Astrocyte (in vitro differentiated cells and primary cell): ENCODE measurements at regions not wholly inside any gene's neighbourhood (a gene's known extent, or its start where the extent isn't known, plus 50 kb on each side); places are given as distances from the start of the nearest gene placed in this dataset.

Experiments
- DNase-seq: peaks from one replicate; pipeline ENCODE4 v3.0.0-alpha.2; 2010; ENCODE audit warnings: low read depth
- FAIRE-seq: peaks from 2 replicates; lab custom pipeline; 2011; peaks lifted over from hg19 to GRCh38; lab: Jason Lieb, UNC
- H2AFZ ChIP-seq: 2 replicates; pipeline ENCODE4 v1.6.0; 2012; ENCODE audit warnings: low read depth, low read length, inconsistent platforms
- H3K27ac ChIP-seq: 2 replicates; pipeline ENCODE4 v1.5.1; 2011; ENCODE audit warnings: low read depth, low read length, inconsistent platforms
- H3K27me3 ChIP-seq: 2 replicates; pipeline ENCODE4 v1.6.0; 2011; ENCODE audit warnings: low read length, inconsistent platforms; ENCODE audit not compliant: insufficient read depth
- H3K36me3 ChIP-seq: 2 replicates; pipeline ENCODE4 v1.5.1; 2011; ENCODE audit warnings: low read length, inconsistent platforms; ENCODE audit not compliant: insufficient read depth
- H3K4me1 ChIP-seq: 2 replicates; pipeline ENCODE4 v1.5.1; 2011; ENCODE audit warnings: low read length, inconsistent platforms; ENCODE audit not compliant: insufficient read depth
- H3K4me2 ChIP-seq: 2 replicates; pipeline ENCODE4 v1.6.0; 2012; ENCODE audit warnings: low read length, inconsistent platforms
- H3K4me3 ChIP-seq: 2 replicates; pipeline ENCODE4 v1.5.1; 2011; ENCODE audit warnings: low read depth, mild to moderate bottlenecking, low read length, inconsistent platforms; ENCODE audit not compliant: insufficient read depth
- H3K79me2 ChIP-seq: 2 replicates; pipeline ENCODE4 v1.6.0; 2012; ENCODE audit warnings: mild to moderate bottlenecking, low read length, inconsistent platforms; ENCODE audit not compliant: insufficient read depth
- H3K9ac ChIP-seq: 2 replicates; pipeline ENCODE4 v1.6.0; 2012; ENCODE audit warnings: mild to moderate bottlenecking, low read length, inconsistent platforms
- H3K9me3 ChIP-seq: 2 replicates; pipeline ENCODE4 v1.5.1; 2012; ENCODE audit warnings: low read depth, mild to moderate bottlenecking, low read length, inconsistent platforms; ENCODE audit not compliant: insufficient read depth
- H4K20me1 ChIP-seq: 2 replicates; pipeline ENCODE4 v1.6.0; 2012; ENCODE audit warnings: low read length, inconsistent platforms; ENCODE audit not compliant: insufficient read depth
- H3K27ac Mint-ChIP-seq: one replicate; pipeline ENCODE4 v1.8.0; 2021; ENCODE audit warnings: mild to moderate bottlenecking, mixed read lengths; ENCODE audit not compliant: unreplicated experiment
- H3K27me3 Mint-ChIP-seq: one replicate; pipeline ENCODE4 v1.8.0; 2021; ENCODE audit warnings: low read depth, mixed read lengths; ENCODE audit not compliant: unreplicated experiment
- H3K36me3 Mint-ChIP-seq: one replicate; pipeline ENCODE4 v1.8.0; 2021; ENCODE audit warnings: low read depth, mixed read lengths; ENCODE audit not compliant: unreplicated experiment
- H3K4me1 Mint-ChIP-seq: one replicate; pipeline ENCODE4 v1.8.0; 2021; ENCODE audit warnings: low read depth, mixed read lengths; ENCODE audit not compliant: unreplicated experiment
- H3K4me3 Mint-ChIP-seq: one replicate; pipeline ENCODE4 v1.8.0; 2021; ENCODE audit warnings: mild to moderate bottlenecking, moderate library complexity, mixed read lengths; ENCODE audit not compliant: unreplicated experiment
- H3K9me3 Mint-ChIP-seq: one replicate; pipeline ENCODE4 v1.8.0; 2021; ENCODE audit warnings: mild to moderate bottlenecking, mixed read lengths; ENCODE audit not compliant: unreplicated experiment
- EZH2 ChIP-seq: IDR thresholded peaks from 2 replicates; pipeline ENCODE4 v1.6.1; 2012; ENCODE audit warnings: mild to moderate bottlenecking, low read length, inconsistent platforms; ENCODE audit not compliant: insufficient read depth
- TF ChIP-seq, protein P1 (sequence below): IDR thresholded peaks from 2 replicates; pipeline ENCODE4 v1.5.1; 2011; ENCODE audit warnings: low read depth, mild to moderate bottlenecking, inconsistent platforms, low read length, moderate library complexity; ENCODE audit not compliant: insufficient read depth

- H3K27me3 Mint-ChIP-seq: no peaks in the 10 kb centered on the region
- no peak overlapping the region for H3K27ac Mint-ChIP-seq
- Histone ChIP-seq H3K27ac (no peak overlapping the region), H2AFZ (no peak overlapping the region), H3K36me3 (no peaks in the 10 kb centered on the region), H3K9me3 (no peaks in the 10 kb centered on the region), H3K79me2 (no peaks in the 10 kb centered on the region), H3K4me2 (no peak overlapping the region), H3K4me3 (no peak overlapping the region), H3K27me3 (no peaks in the 10 kb centered on the region), H3K9ac (no peak overlapping the region), H4K20me1 (no peaks in the 10 kb centered on the region), H3K4me1 (no peaks in the 10 kb centered on the region)
- H3K9me3 Mint-ChIP-seq: peaks cover under 1% of the 10 kb centered on the region
- no peaks in the 10 kb centered on the region for H3K4me1 Mint-ChIP-seq
- H3K4me3 Mint-ChIP-seq: no peak overlapping the region
- TF ChIP-seq, protein P1, sequence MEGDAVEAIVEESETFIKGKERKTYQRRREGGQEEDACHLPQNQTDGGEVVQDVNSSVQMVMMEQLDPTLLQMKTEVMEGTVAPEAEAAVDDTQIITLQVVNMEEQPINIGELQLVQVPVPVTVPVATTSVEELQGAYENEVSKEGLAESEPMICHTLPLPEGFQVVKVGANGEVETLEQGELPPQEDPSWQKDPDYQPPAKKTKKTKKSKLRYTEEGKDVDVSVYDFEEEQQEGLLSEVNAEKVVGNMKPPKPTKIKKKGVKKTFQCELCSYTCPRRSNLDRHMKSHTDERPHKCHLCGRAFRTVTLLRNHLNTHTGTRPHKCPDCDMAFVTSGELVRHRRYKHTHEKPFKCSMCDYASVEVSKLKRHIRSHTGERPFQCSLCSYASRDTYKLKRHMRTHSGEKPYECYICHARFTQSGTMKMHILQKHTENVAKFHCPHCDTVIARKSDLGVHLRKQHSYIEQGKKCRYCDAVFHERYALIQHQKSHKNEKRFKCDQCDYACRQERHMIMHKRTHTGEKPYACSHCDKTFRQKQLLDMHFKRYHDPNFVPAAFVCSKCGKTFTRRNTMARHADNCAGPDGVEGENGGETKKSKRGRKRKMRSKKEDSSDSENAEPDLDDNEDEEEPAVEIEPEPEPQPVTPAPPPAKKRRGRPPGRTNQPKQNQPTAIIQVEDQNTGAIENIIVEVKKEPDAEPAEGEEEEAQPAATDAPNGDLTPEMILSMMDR: no peak
- TF ChIP-seq EZH2: no peak
- FAIRE-seq (no peak), DNase-seq (no peak)
- no peaks in the 10 kb centered on the region for H3K36me3 Mint-ChIP-seq
These were observed 522.8 kb downstream of the MBD2 start for GRCh38 chr18:53701697-53702096.

GRCh38 chr18:53698907-53699306, 525.6 kb downstream of the MBD2 start:
- Histone ChIP-seq H3K9me3 (no peaks in the 10 kb centered on the region), H3K4me2 (no peak overlapping the region), H4K20me1 (no peaks in the 10 kb centered on the region), H3K27ac (no peak overlapping the region), H3K79me2 (no peaks in the 10 kb centered on the region), H3K4me3 (no peak overlapping the region), H3K9ac (no peak overlapping the region), H3K36me3 (no peaks in the 10 kb centered on the region), H3K4me1 (no peaks in the 10 kb centered on the region), H3K27me3 (no peaks in the 10 kb centered on the region), H2AFZ (no peak overlapping the region)
- no peak for FAIRE-seq
- TF ChIP-seq, protein P1: peak; percentile 51
- no peak for TF ChIP-seq EZH2
- no peaks in the 10 kb centered on the region for H3K4me1 Mint-ChIP-seq
- H3K4me3 Mint-ChIP-seq: no peak overlapping the region
- no peak overlapping the region for H3K27ac Mint-ChIP-seq
- peaks cover 4% of the 10 kb centered on the region for H3K9me3 Mint-ChIP-seq
- no peaks in the 10 kb centered on the region for H3K36me3 Mint-ChIP-seq
- H3K27me3 Mint-ChIP-seq: no peaks in the 10 kb centered on the region
- peak; percentile 5 for DNase-seq

- Histone ChIP-seq H2AFZ (no peak overlapping the region), H3K9me3 (no peaks in the 10 kb centered on the region), H3K9ac (no peak overlapping the region), H4K20me1 (no peaks in the 10 kb centered on the region), H3K4me3 (no peak overlapping the region), H3K36me3 (no peaks in the 10 kb centered on the region), H3K27me3 (no peaks in the 10 kb centered on the region), H3K4me2 (no peak overlapping the region), H3K4me1 (no peaks in the 10 kb centered on the region), H3K79me2 (no peaks in the 10 kb centered on the region), H3K27ac (no peak overlapping the region)
- Mint-ChIP-seq H3K36me3 (no peaks in the 10 kb centered on the region), H3K27ac (no peak overlapping the region), H3K4me3 (no peak overlapping the region), H3K9me3 (no peaks in the 10 kb centered on the region), H3K4me1 (no peaks in the 10 kb centered on the region), H3K27me3 (no peaks in the 10 kb centered on the region)
- no peak for DNase-seq
- TF ChIP-seq EZH2: no peak
- TF ChIP-seq, protein P1: no peak
- no peak for FAIRE-seq
These were observed 534.6 kb downstream of the MBD2 start for GRCh38 chr18:53689886-53690285.
